ENCODE measurements at regions not wholly inside any gene's neighbourhood (a gene's known extent, or its start where the extent isn't known, plus 50 kb on each side); places are given as distances from the start of the nearest gene placed in this dataset.

GRCh38 chr11:34789196-34789834 is 126.9 kb downstream of the APIP start:
- TF ChIP-seq, protein P1, sequence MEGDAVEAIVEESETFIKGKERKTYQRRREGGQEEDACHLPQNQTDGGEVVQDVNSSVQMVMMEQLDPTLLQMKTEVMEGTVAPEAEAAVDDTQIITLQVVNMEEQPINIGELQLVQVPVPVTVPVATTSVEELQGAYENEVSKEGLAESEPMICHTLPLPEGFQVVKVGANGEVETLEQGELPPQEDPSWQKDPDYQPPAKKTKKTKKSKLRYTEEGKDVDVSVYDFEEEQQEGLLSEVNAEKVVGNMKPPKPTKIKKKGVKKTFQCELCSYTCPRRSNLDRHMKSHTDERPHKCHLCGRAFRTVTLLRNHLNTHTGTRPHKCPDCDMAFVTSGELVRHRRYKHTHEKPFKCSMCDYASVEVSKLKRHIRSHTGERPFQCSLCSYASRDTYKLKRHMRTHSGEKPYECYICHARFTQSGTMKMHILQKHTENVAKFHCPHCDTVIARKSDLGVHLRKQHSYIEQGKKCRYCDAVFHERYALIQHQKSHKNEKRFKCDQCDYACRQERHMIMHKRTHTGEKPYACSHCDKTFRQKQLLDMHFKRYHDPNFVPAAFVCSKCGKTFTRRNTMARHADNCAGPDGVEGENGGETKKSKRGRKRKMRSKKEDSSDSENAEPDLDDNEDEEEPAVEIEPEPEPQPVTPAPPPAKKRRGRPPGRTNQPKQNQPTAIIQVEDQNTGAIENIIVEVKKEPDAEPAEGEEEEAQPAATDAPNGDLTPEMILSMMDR (IDR thresholded peaks at IDR 0.05) = no peak
- no peak for TF ChIP-seq POLR2A (IDR thresholded peaks at IDR 0.05)

All from testis (tissue), 2 donors.